ENCODE measurements at regions not wholly inside any gene's neighbourhood (a gene's known extent, or its start where the extent isn't known, plus 50 kb on each side); places are given as distances from the start of the nearest gene placed in this dataset.

GRCh38 chr12:127675936-127676335 is 591.0 kb upstream of the TMEM132C start:
- no peak for TF ChIP-seq CTCF (IDR thresholded peaks at IDR 0.05)
- no peak for TF ChIP-seq EZH2 (IDR thresholded peaks at IDR 0.05; ENCODE audit: borderline replicate concordance, insufficient read depth, low read depth, low read length, poor library complexity, severe bottlenecking)

Data from B cell (primary cell).